K562 (cell line): ENCODE measurements at regions not wholly inside any gene's neighbourhood (a gene's known extent, or its start where the extent isn't known, plus 50 kb on each side); places are given as distances from the start of the nearest gene placed in this dataset.

Experiments used
- BRCA1 ChIP-seq, 2 experiments: fragments of 450-650 bp in 1 of 2; sonication (generic) in 1 of 2; formaldehyde crosslinking in 1 of 2; IDR thresholded peaks; 2 replicates each; pipeline versions ENCODE4 v1.5.0 to v1.6.1; 2017 to 2020; ENCODE audit warnings: mild to moderate bottlenecking in 1 of 2, missing genetic modification reagents in 1 of 2
- EP300 ChIP-seq: IDR thresholded peaks from 2 replicates; pipeline ENCODE4 v1.6.1; 2012; ENCODE audit warnings: low read length, improper control_type of control experiment
- HCFC1 ChIP-seq: IDR thresholded peaks from 2 replicates; pipeline ENCODE4 v1.6.1; 2012; ENCODE audit warnings: low read depth, low read length, improper control_type of control experiment
- HMGN3 ChIP-seq: IDR thresholded peaks from 2 replicates; pipeline ENCODE4 v1.6.1; 2011; ENCODE audit warnings: borderline replicate concordance, low read depth, mild to moderate bottlenecking, mixed read lengths, low read length; ENCODE audit not compliant: insufficient read length; ENCODE audit errors: extremely low read depth
- JUNB ChIP-seq: fragments of 450-650 bp; formaldehyde crosslinking; conservative IDR thresholded peaks from 2 replicates; pipeline ENCODE4 v1.4.0; 2020; ENCODE audit warnings: mild to moderate bottlenecking
- RBM22 ChIP-seq: fragments of 200-400 bp; formaldehyde crosslinking; IDR thresholded peaks from 2 replicates; pipeline ENCODE4 v1.6.1; 2018; ENCODE audit warnings: low read length, low read depth; ENCODE audit not compliant: poor library complexity, severe bottlenecking
- STAG1 ChIP-seq: sonication (generic); formaldehyde crosslinking; IDR thresholded peaks from 2 replicates; pipeline ENCODE4 v1.5.0; 2020; ENCODE audit warnings: missing genetic modification reagents, borderline replicate concordance
- ZC3H4 ChIP-seq: sonication (generic); formaldehyde crosslinking; IDR thresholded peaks from 2 replicates; pipeline ENCODE4 v1.9.0; 2021; ENCODE audit warnings: missing genetic modification reagents, borderline replicate concordance
- ZNF140 ChIP-seq: fragments of 250-450 bp; sonication (Bioruptor Pico); IDR thresholded peaks from 2 replicates; pipeline ENCODE4 v1.8.0; 2021; ENCODE audit warnings: moderate library complexity, mild to moderate bottlenecking, inconsistent platforms
- ZNF212 ChIP-seq: fragments of 450-650 bp; formaldehyde crosslinking; IDR thresholded peaks from 2 replicates; pipeline ENCODE4 v1.4.0; 2020; ENCODE audit warnings: mild to moderate bottlenecking
- ZNF445 ChIP-seq: fragments of 250-450 bp; sonication (Bioruptor Pico); IDR thresholded peaks from 2 replicates; pipeline ENCODE4 v1.4.0; 2020; ENCODE audit warnings: low read depth, mild to moderate bottlenecking, moderate library complexity
- TF ChIP-seq, protein P1 (sequence below): sonication (generic); formaldehyde crosslinking; IDR thresholded peaks from 2 replicates; pipeline ENCODE4 v1.9.0; 2022; ENCODE audit warnings: mild to moderate bottlenecking, missing genetic modification reagents
- TF ChIP-seq, protein P2 (sequence below): fragments of 450-650 bp; formaldehyde crosslinking; IDR thresholded peaks from 2 replicates; pipeline ENCODE4 v1.4.0; 2022; ENCODE audit warnings: mild to moderate bottlenecking, moderate library complexity
- TF ChIP-seq, protein P3 (sequence below): fragments of 450-650 bp; formaldehyde crosslinking; IDR thresholded peaks from 2 replicates; pipeline ENCODE4 v1.4.0; 2020; ENCODE audit warnings: mild to moderate bottlenecking, moderate library complexity
- TF ChIP-seq, protein P4 (sequence below): sonication (generic); formaldehyde crosslinking; IDR thresholded peaks from 2 replicates; pipeline ENCODE4 v1.8.0; 2022; ENCODE audit warnings: mild to moderate bottlenecking, missing genetic modification reagents
- TF ChIP-seq, protein P5 (sequence below), 2 experiments: fragments of 150-350 bp in 1 of 2; IDR thresholded peaks; 2 replicates each; pipeline ENCODE4 v1.6.1; 2012 to 2016; ENCODE audit warnings: low read depth in 2 of 2, low read length in 2 of 2, mild to moderate bottlenecking in 1 of 2, moderate library complexity in 1 of 2
- TF ChIP-seq, protein P6 (sequence below): fragments of 250-450 bp; sonication (Bioruptor Pico); IDR thresholded peaks from 2 replicates; pipeline ENCODE4 v1.8.0; 2022; ENCODE audit warnings: moderate library complexity, mild to moderate bottlenecking, inconsistent platforms

DNA sequence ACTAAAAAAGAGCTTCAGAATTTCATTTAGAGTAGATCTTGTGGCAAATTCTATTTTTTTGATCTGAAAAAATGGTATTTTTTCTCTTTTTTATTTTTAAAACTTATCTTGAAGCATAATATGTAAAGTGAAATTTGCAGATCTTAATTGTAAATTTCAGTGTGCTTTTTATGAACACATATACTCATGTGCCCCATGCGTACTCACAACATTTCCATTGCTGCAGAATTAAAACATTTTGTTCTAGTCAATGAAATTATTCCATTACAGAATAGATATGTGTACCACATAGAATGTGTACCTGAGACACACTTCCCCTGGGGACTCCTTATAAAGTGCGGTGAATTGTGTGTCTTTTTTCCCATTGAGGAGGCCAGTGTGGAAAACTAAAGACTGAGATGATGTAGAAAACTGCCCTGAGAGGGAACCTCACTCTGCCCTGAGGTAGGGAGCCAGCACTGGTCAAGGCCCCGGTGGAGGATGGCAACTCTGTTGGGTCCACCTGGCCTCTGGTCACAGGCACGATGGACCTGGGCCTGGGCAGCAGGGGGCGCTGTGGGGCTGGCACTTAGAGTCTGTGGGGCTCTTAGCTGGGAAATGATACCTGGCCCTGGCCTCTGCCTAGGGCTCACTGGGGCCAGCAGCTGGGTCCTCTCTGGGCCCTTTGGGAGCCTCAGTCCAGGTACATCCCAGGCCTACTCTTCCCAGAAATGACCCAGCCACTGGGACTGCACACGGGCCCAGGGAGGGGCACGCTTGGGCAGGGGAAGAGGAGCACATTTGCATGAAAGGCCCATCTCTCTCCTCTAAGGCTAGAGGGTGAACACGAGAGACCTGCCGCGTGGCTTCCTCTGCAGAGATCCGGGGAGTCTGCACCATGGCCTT lies 77.9 kb upstream of the TOP3B start (continued):
- TF ChIP-seq, protein P1, sequence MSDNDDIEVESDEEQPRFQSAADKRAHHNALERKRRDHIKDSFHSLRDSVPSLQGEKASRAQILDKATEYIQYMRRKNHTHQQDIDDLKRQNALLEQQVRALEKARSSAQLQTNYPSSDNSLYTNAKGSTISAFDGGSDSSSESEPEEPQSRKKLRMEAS (CRISPR knock-in tag): peak; percentile 40; the same call in 1 of the 2 replicates
- TF ChIP-seq BRCA1 (IDR thresholded peaks at IDR 0.05): no peak
- 0 out of 2 replicates have a peak, but pooled peaks have one; percentile 80 for TF ChIP-seq BRCA1 (CRISPR knock-in tag; IDR thresholded peaks at IDR 0.05)
- TF ChIP-seq, protein P2, sequence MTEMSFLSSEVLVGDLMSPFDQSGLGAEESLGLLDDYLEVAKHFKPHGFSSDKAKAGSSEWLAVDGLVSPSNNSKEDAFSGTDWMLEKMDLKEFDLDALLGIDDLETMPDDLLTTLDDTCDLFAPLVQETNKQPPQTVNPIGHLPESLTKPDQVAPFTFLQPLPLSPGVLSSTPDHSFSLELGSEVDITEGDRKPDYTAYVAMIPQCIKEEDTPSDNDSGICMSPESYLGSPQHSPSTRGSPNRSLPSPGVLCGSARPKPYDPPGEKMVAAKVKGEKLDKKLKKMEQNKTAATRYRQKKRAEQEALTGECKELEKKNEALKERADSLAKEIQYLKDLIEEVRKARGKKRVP (CRISPR knock-in tag): peak; percentile 54; the same call in 1 of the 2 replicates
- peak; percentile 6; the same call in 1 of the 2 replicates for TF ChIP-seq ZNF140 (CRISPR knock-in tag)
- TF ChIP-seq ZNF212: peak; percentile 73; the same call in 1 of the 2 replicates
- TF ChIP-seq ZNF445: no peak
- TF ChIP-seq, protein P3, sequence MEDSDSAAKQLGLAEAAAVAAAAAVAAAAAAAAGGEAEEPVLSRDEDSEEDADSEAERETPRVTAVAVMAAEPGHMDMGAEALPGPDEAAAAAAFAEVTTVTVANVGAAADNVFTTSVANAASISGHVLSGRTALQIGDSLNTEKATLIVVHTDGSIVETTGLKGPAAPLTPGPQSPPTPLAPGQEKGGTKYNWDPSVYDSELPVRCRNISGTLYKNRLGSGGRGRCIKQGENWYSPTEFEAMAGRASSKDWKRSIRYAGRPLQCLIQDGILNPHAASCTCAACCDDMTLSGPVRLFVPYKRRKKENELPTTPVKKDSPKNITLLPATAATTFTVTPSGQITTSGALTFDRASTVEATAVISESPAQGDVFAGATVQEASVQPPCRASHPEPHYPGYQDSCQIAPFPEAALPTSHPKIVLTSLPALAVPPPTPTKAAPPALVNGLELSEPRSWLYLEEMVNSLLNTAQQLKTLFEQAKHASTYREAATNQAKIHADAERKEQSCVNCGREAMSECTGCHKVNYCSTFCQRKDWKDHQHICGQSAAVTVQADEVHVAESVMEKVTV: peak; percentile 77
- TF ChIP-seq, protein P4, sequence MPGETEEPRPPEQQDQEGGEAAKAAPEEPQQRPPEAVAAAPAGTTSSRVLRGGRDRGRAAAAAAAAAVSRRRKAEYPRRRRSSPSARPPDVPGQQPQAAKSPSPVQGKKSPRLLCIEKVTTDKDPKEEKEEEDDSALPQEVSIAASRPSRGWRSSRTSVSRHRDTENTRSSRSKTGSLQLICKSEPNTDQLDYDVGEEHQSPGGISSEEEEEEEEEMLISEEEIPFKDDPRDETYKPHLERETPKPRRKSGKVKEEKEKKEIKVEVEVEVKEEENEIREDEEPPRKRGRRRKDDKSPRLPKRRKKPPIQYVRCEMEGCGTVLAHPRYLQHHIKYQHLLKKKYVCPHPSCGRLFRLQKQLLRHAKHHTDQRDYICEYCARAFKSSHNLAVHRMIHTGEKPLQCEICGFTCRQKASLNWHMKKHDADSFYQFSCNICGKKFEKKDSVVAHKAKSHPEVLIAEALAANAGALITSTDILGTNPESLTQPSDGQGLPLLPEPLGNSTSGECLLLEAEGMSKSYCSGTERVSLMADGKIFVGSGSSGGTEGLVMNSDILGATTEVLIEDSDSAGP (CRISPR knock-in tag): 0 out of 2 replicates have a peak, but pooled peaks have one; percentile 14
- peak; percentile 39; the same call in 1 of the 2 replicates for TF ChIP-seq JUNB (CRISPR knock-in tag)
- TF ChIP-seq, protein P5, sequence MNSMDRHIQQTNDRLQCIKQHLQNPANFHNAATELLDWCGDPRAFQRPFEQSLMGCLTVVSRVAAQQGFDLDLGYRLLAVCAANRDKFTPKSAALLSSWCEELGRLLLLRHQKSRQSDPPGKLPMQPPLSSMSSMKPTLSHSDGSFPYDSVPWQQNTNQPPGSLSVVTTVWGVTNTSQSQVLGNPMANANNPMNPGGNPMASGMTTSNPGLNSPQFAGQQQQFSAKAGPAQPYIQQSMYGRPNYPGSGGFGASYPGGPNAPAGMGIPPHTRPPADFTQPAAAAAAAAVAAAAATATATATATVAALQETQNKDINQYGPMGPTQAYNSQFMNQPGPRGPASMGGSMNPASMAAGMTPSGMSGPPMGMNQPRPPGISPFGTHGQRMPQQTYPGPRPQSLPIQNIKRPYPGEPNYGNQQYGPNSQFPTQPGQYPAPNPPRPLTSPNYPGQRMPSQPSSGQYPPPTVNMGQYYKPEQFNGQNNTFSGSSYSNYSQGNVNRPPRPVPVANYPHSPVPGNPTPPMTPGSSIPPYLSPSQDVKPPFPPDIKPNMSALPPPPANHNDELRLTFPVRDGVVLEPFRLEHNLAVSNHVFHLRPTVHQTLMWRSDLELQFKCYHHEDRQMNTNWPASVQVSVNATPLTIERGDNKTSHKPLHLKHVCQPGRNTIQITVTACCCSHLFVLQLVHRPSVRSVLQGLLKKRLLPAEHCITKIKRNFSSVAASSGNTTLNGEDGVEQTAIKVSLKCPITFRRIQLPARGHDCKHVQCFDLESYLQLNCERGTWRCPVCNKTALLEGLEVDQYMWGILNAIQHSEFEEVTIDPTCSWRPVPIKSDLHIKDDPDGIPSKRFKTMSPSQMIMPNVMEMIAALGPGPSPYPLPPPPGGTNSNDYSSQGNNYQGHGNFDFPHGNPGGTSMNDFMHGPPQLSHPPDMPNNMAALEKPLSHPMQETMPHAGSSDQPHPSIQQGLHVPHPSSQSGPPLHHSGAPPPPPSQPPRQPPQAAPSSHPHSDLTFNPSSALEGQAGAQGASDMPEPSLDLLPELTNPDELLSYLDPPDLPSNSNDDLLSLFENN (IDR thresholded peaks at IDR 0.05; ENCODE audit: low read depth in 2 of 2, low read length in 2 of 2): peak in 1 of 2 experiments; percentile 81; a peak in 1 of 4 replicates
- TF ChIP-seq RBM22: no peak
- TF ChIP-seq, protein P6, sequence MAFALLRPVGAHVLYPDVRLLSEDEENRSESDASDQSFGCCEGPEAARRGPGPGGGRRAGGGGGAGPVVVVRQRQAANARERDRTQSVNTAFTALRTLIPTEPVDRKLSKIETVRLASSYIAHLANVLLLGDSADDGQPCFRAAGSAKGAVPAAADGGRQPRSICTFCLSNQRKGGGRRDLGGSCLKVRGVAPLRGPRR (CRISPR knock-in tag): peak; percentile 81; the same call in 1 of the 2 replicates
- TF ChIP-seq HMGN3: peak; percentile 68
- TF ChIP-seq ZC3H4: 0 out of 2 replicates have a peak, but pooled peaks have one; percentile 46
- peak; percentile 35 for TF ChIP-seq EP300
- peak; percentile 52 for TF ChIP-seq HCFC1
- peak; percentile 80; the same call in 1 of the 2 replicates for TF ChIP-seq STAG1 (CRISPR knock-in tag)
